ENCODE measurements at regions not wholly inside any gene's neighbourhood (a gene's known extent, or its start where the extent isn't known, plus 50 kb on each side); places are given as distances from the start of the nearest gene placed in this dataset.

- ChIA-PET CTCF (ENCODE audit: partially characterized antibody) (no interaction called here), POLR2A (ENCODE audit: partially characterized antibody) (interaction anchor here (1.0 kb wide), 1 partner anchor 14 kb away, joined by 4 read pairs; no protein-coding TSS in a partner anchor)
- Histone ChIP-seq H3K23ac (ENCODE audit: insufficient read length) (no peak overlapping the region), H3K27ac (ENCODE audit: low read depth, low read length) (no peak overlapping the region), H2BK20ac (ENCODE audit: low read length) (no peak overlapping the region), H3K4me2 (ENCODE audit: insufficient read depth in 1 of 2, low read depth in 2 of 2, low read length in 2 of 2) (no peak overlapping the region), H3K4me3 (ENCODE audit: extremely low read depth in 1 of 4, insufficient read depth in 2 of 4, low read depth in 3 of 4, low read length in 4 of 4) (no peak overlapping the region), H3K56ac (replicated peaks; ENCODE audit: insufficient read length, low read depth, low read length) (no peak overlapping the region), H3K9me3 (ENCODE audit: insufficient read depth in 2 of 2, low read depth in 1 of 2, low read length in 1 of 2) (peaks cover 0 to 3% of the 10 kb centered on the region in 2 experiments; a peak in 1 of 4 replicates), H4K8ac (ENCODE audit: extremely low read depth, insufficient read depth, low read length) (no peak overlapping the region), H2BK5ac (ENCODE audit: low read depth, low read length) (no peak overlapping the region), H4K91ac (replicated peaks; ENCODE audit: insufficient read length, low read length) (no peak overlapping the region), H4K5ac (ENCODE audit: insufficient read length, low read depth, low read length) (no peak overlapping the region), H3K79me2 (ENCODE audit: control insufficient read depth in 1 of 2, insufficient read depth in 2 of 2, low read length in 2 of 2) (no peaks in the 10 kb centered on the region), H2AFZ (ENCODE audit: low read length) (no peak overlapping the region), H2BK15ac (ENCODE audit: low read length) (no peak overlapping the region), H3K23me2 (ENCODE audit: low read depth, low read length) (no peaks in the 10 kb centered on the region), H3K36me3 (ENCODE audit: control insufficient read depth in 2 of 4, insufficient read depth in 4 of 4, low read length in 3 of 4) (no peaks in the 10 kb centered on the region; a peak in 1 of 8 replicates), H4K20me1 (replicated peaks in 1 of 2; ENCODE audit: control insufficient read depth in 1 of 2, insufficient read depth in 2 of 2, low read length in 2 of 2) (no peaks in the 10 kb centered on the region), H3K14ac (ENCODE audit: insufficient read length) (no peak overlapping the region), H2BK120ac (replicated peaks; ENCODE audit: low read depth, low read length) (no peak overlapping the region), H2BK12ac (ENCODE audit: low read depth, low read length) (no peak overlapping the region), H3K18ac (ENCODE audit: extremely low read depth, low read length) (no peak overlapping the region), H2AK5ac (ENCODE audit: low read depth, low read length) (no peak overlapping the region), H3K4me1 (replicated peaks in 1 of 4; ENCODE audit: control insufficient read depth in 3 of 4, insufficient read depth in 4 of 4, low read length in 3 of 4) (no peaks in the 10 kb centered on the region), H3K79me1 (ENCODE audit: low read depth, low read length) (no peaks in the 10 kb centered on the region), H3K9ac (replicated peaks in 1 of 4; ENCODE audit: extremely low read depth in 1 of 4, low read depth in 3 of 4, low read length in 3 of 4) (no peak overlapping the region), H3K4ac (replicated peaks; ENCODE audit: insufficient read length, low read depth, low read length) (no peak overlapping the region), H3K27me3 (replicated peaks in 1 of 4; ENCODE audit: control insufficient read depth in 3 of 4, extremely low read depth in 1 of 4, insufficient read depth in 3 of 4, low read length in 3 of 4) (no peaks in the 10 kb centered on the region)
- DNase-seq (ENCODE audit: low read depth in 1 of 2, low spot score in 2 of 2) (no peak), FAIRE-seq (no peak)
- WGBS, 2 experiments (ENCODE audit: extremely low coverage in 1 of 2, insufficient coverage in 1 of 2, insufficient read length in 1 of 2, insufficient replicate concordance in 2 of 2, low coverage in 1 of 2, low lambda C conversion rate in 2 of 2, missing lambda C conversion rate in 1 of 2) = 83% methylated on average over 1 of the region's 1 CpG; no CpG with 5 or more reads in 1 of the 2 experiments
- TF ChIP-seq ASH2L (IDR thresholded peaks at IDR 0.05; ENCODE audit: low read length) (no peak), BRCA1 (IDR thresholded peaks at IDR 0.05; ENCODE audit: low read depth, low read length) (no peak), SAP30 (IDR thresholded peaks at IDR 0.05; ENCODE audit: insufficient read depth, insufficient replicate concordance, low read length) (no peak), RFX5 (IDR thresholded peaks at IDR 0.05; ENCODE audit: borderline replicate concordance, low read depth, low read length) (no peak), E2F6 (IDR thresholded peaks at IDR 0.05) (no peak), ZNF274 (IDR thresholded peaks at IDR 0.05; ENCODE audit: borderline replicate concordance, extremely low read depth, low read length) (no peak), BACH1 (IDR thresholded peaks at IDR 0.05; ENCODE audit: low read length) (no peak), CBX8 (IDR thresholded peaks at IDR 0.05; ENCODE audit: borderline replicate concordance, low read depth, low read length) (no peak)
Measured at GRCh38 chrX:94936722-94937121, 1262.7 kb downstream of the FAM133A start.

Measured in H1 (cell line).